B cell (primary cell): ENCODE measurements at regions not wholly inside any gene's neighbourhood (a gene's known extent, or its start where the extent isn't known, plus 50 kb on each side); places are given as distances from the start of the nearest gene placed in this dataset.

ENCODE experiments used
- ATAC-seq: fragments of 200-7000 bp; cut with Tn5 transposase; one replicate; pipeline ENCODE4 v1.10.0; 2021; ENCODE audit warnings: low read depth, mild to moderate bottlenecking, moderate number of reproducible peaks, moderate library complexity
- CTCF ChIA-PET: fragments of 350-600 bp; sonication (Branson Sonifier 250); formaldehyde crosslinking; loops from one replicate; lab custom pipeline; 2021; ENCODE audit warnings: antibody characterized with exemption, inconsistent platforms; lab: Charles Lee
- POLR2A ChIA-PET: fragments of 350-600 bp; sonication (Branson Sonifier 250); formaldehyde crosslinking; loops from one replicate; lab custom pipeline; 2021; ENCODE audit warnings: antibody characterized with exemption; lab: Charles Lee
- DNase-seq: peaks from one replicate; pipeline ENCODE4 v3.0.0; 2013
- H2AFZ ChIP-seq: 2 replicates; pipeline ENCODE4 v1.6.1; 2012; ENCODE audit warnings: mild to moderate bottlenecking, low read depth, low read length; ENCODE audit not compliant: insufficient read depth, poor library complexity, severe bottlenecking
- H3K27ac ChIP-seq, 2 donors: 1 replicate in 1 of 2; 2 replicates in 1 of 2; pipeline ENCODE4 v1.5.1; 2012 to 2013; ENCODE audit warnings: low read length in 2 of 2, mild to moderate bottlenecking in 2 of 2, moderate library complexity in 1 of 2
- H3K27me3 ChIP-seq, 4 experiments: fragments of 200-600 bp in 1 of 4; sonication (generic) in 1 of 4; replicated peaks in 1 of 4; 1 replicate in 2 of 4; 2 replicates in 2 of 4; pipeline versions ENCODE4 v1.6.1 to v1.7.0; 2013 to 2016; ENCODE audit warnings: low read length in 3 of 4, mild to moderate bottlenecking in 2 of 4, mixed read lengths in 1 of 4, moderate library complexity in 1 of 4; ENCODE audit not compliant: insufficient read depth in 4 of 4, control insufficient read depth in 3 of 4; ENCODE audit errors: control extremely low read depth in 1 of 4
- H3K36me3 ChIP-seq, 2 experiments: replicated peaks in 1 of 2; 1 replicate in 1 of 2; 2 replicates in 1 of 2; pipeline versions ENCODE4 v1.6.1 to v1.7.1; 2013; ENCODE audit warnings: low read length in 1 of 2; ENCODE audit not compliant: insufficient read depth in 2 of 2, control insufficient read depth in 1 of 2; ENCODE audit errors: control extremely low read depth in 1 of 2, extremely low read depth in 1 of 2
- H3K4me1 ChIP-seq, 2 donors: fragments of 200-600 bp in 1 of 2; sonication (generic) in 1 of 2; 1 replicate in 1 of 2; 2 replicates in 1 of 2; pipeline versions ENCODE4 v1.5.1 to v1.6.1; 2013 to 2017; ENCODE audit warnings: low read length in 2 of 2; ENCODE audit not compliant: control insufficient read depth in 2 of 2, insufficient read depth in 2 of 2
- H3K4me2 ChIP-seq: replicated peaks from 2 replicates; pipeline ENCODE3; 2012; ENCODE audit warnings: mild to moderate bottlenecking, low read depth, low read length; ENCODE audit not compliant: poor library complexity, severe bottlenecking
- H3K4me3 ChIP-seq, 5 experiments: fragments of 200-600 bp in 1 of 5; sonication (generic) in 1 of 5; 1 replicate in 3 of 5; 2 replicates in 2 of 5; pipeline versions ENCODE4 v1.5.1 to v1.7.0; 2011 to 2016; ENCODE audit warnings: low read length in 4 of 5, mild to moderate bottlenecking in 4 of 5, low read depth in 2 of 5, control low read depth in 1 of 5, moderate library complexity in 1 of 5; ENCODE audit not compliant: insufficient read depth in 1 of 5; ENCODE audit errors: control extremely low read depth in 1 of 5, extremely low read depth in 1 of 5
- H3K79me2 ChIP-seq: fragments of 200-600 bp; sonication (generic); one replicate; pipeline ENCODE4 v1.6.0; 2016; ENCODE audit warnings: low read length; ENCODE audit not compliant: control insufficient read depth, insufficient read depth
- H3K9ac ChIP-seq: fragments of 200-600 bp; sonication (generic); 2 replicates; pipeline ENCODE4 v1.6.1; 2017; ENCODE audit warnings: mild to moderate bottlenecking, low read length, moderate library complexity
- H3K9me3 ChIP-seq, 3 donors: one replicate each; pipeline versions ENCODE4 v1.6.1 to v1.7.1; 2013; ENCODE audit warnings: low read length in 2 of 3; ENCODE audit not compliant: control insufficient read depth in 2 of 3, insufficient read depth in 1 of 3; ENCODE audit errors: control extremely low read depth in 1 of 3
- H4K20me1 ChIP-seq: 2 replicates; pipeline ENCODE4 v1.6.0; 2012; ENCODE audit warnings: mild to moderate bottlenecking, low read length; ENCODE audit not compliant: insufficient read depth, control insufficient read depth, poor library complexity, severe bottlenecking
- H3K27ac Mint-ChIP-seq: one replicate; pipeline ENCODE4 v1.8.0; 2021; ENCODE audit warnings: mixed read lengths
- H3K27me3 Mint-ChIP-seq: one replicate; pipeline ENCODE4 v1.8.0; 2021; ENCODE audit warnings: mixed read lengths
- H3K4me1 Mint-ChIP-seq: one replicate; pipeline ENCODE4 v1.8.0; 2021; ENCODE audit warnings: mixed read lengths
- H3K4me3 Mint-ChIP-seq: one replicate; pipeline ENCODE4 v1.8.0; 2021; ENCODE audit warnings: mixed read lengths
- H3K9me3 Mint-ChIP-seq: one replicate; pipeline ENCODE4 v1.8.0; 2022; ENCODE audit warnings: mixed read lengths; ENCODE audit not compliant: insufficient read depth
- EZH2 ChIP-seq: IDR thresholded peaks from 2 replicates; pipeline ENCODE4 v1.6.1; 2012; ENCODE audit warnings: borderline replicate concordance, low read depth, mild to moderate bottlenecking, moderate library complexity, low read length; ENCODE audit not compliant: insufficient read depth, poor library complexity, severe bottlenecking
- WGBS: methylation state at CpG from one replicate; pipeline ENCODE4 v1.1.5; 2013; ENCODE audit warnings: missing lambda C conversion rate; ENCODE audit not compliant: insufficient coverage; 5-methylcytosine and 5-hydroxymethylcytosine counted together
- intact Hi-C: fragments of 100-400 bp; cut with micrococcal nuclease; formaldehyde crosslinking; loops from one replicate; pipeline ENCODE4 v1.10.0; 2022
- TF ChIP-seq, protein P1 (sequence below): fragments of 200-600 bp; IDR thresholded peaks from one replicate; pipeline ENCODE4 v1.8.0; 2022; ENCODE audit warnings: antibody characterized with exemption, mild to moderate bottlenecking

DNA sequence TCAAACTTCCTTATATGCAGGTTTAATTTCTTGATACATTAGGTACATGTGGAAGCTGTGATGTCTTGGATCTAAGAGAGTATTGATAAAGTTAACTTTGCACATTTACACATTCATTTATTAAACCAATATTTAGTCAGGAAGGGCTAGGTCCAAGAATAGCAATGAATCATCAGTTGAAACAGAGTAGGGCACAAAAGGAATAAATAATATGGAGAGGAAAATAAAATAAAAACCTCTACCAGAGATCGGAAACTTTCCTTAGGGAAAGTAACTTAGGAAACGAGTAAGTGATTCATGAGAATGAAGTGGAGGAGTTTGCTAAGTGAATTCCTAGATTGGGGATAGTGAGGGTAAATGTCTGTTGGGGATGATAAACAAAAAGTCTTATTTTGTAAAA, 259.4 kb upstream of the DACH1 start:
- Mint-ChIP-seq H3K4me1 (no peaks in the 10 kb centered on the region), H3K9me3 (peaks cover 3% of the 10 kb centered on the region), H3K27me3 (no peaks in the 10 kb centered on the region), H3K27ac (no peak overlapping the region), H3K4me3 (no peak overlapping the region)
- TF ChIP-seq, protein P1, sequence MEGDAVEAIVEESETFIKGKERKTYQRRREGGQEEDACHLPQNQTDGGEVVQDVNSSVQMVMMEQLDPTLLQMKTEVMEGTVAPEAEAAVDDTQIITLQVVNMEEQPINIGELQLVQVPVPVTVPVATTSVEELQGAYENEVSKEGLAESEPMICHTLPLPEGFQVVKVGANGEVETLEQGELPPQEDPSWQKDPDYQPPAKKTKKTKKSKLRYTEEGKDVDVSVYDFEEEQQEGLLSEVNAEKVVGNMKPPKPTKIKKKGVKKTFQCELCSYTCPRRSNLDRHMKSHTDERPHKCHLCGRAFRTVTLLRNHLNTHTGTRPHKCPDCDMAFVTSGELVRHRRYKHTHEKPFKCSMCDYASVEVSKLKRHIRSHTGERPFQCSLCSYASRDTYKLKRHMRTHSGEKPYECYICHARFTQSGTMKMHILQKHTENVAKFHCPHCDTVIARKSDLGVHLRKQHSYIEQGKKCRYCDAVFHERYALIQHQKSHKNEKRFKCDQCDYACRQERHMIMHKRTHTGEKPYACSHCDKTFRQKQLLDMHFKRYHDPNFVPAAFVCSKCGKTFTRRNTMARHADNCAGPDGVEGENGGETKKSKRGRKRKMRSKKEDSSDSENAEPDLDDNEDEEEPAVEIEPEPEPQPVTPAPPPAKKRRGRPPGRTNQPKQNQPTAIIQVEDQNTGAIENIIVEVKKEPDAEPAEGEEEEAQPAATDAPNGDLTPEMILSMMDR, result no peak
- no peak for TF ChIP-seq EZH2
- Histone ChIP-seq H3K4me2 (no peak overlapping the region), H3K4me3 (no peak overlapping the region), H2AFZ (no peak overlapping the region), H3K4me1 (no peaks in the 10 kb centered on the region), H3K79me2 (no peaks in the 10 kb centered on the region), H3K9ac (no peak overlapping the region), H3K27ac (no peak overlapping the region), H3K36me3 (no peaks in the 10 kb centered on the region), H3K9me3 (peaks cover 0 to 1% (median 0%) of the 10 kb centered on the region in 3 donors), H4K20me1 (no peaks in the 10 kb centered on the region), H3K27me3 (no peaks in the 10 kb centered on the region)
- no peak for DNase-seq
- POLR2A ChIA-PET, result no interaction called here
- ATAC-seq, result no peak
- intact Hi-C loops, result no loop called here
- CTCF ChIA-PET, result no interaction called here
- 88% methylated on average over 2 of the region's 2 CpGs for whole genome bisulfite sequencing

DNA sequence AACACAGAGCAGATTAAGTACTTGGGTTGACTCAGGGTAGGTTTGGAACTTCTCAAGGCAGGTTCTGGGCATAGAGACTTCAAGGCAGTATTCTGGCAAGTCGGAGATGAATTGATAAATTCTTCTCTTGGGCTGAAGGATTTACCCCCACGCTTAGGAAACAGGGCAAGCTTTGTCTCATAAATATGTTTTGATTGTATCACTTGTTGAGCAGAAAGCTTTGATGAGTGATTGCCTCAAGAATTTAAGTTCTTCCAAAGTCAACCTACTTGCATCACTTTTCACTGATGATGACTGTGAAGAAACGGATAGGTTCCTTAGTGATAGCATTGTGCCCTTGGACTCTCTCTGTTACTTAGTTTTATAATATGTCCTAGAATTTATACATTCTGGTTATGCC, 258.6 kb upstream of the DACH1 start:
- 88% methylated on average over 1 of the region's 3 CpGs for WGBS
- no peak overlapping the region for H3K9ac ChIP-seq
- no peaks in the 10 kb centered on the region for H3K79me2 ChIP-seq
- no peak overlapping the region for H3K27ac ChIP-seq
- no peak for TF ChIP-seq EZH2
- TF ChIP-seq, protein P1, result no peak
- no peak overlapping the region for H2AFZ ChIP-seq
- no peaks in the 10 kb centered on the region for H4K20me1 ChIP-seq
- no peaks in the 10 kb centered on the region for H3K27me3 ChIP-seq
- H3K9me3 ChIP-seq, result peaks cover 0 to 1% (median 0%) of the 10 kb centered on the region in 3 donors
- DNase-seq (no peak), ATAC-seq (no peak)
- ChIA-PET CTCF (no interaction called here), POLR2A (no interaction called here)
- H3K27me3 Mint-ChIP-seq, result no peaks in the 10 kb centered on the region
- no peaks in the 10 kb centered on the region for H3K36me3 ChIP-seq
- H3K4me1 Mint-ChIP-seq, result no peaks in the 10 kb centered on the region
- no peak overlapping the region for H3K27ac Mint-ChIP-seq
- no peaks in the 10 kb centered on the region for H3K4me1 ChIP-seq
- peaks cover 3% of the 10 kb centered on the region for H3K9me3 Mint-ChIP-seq
- no peak overlapping the region for H3K4me3 ChIP-seq
- H3K4me3 Mint-ChIP-seq, result no peak overlapping the region
- intact Hi-C loops, result no loop called here
- H3K4me2 ChIP-seq, result no peak overlapping the region
